GM18519 (cell line): ENCODE measurements at regions not wholly inside any gene's neighbourhood (a gene's known extent, or its start where the extent isn't known, plus 50 kb on each side); places are given as distances from the start of the nearest gene placed in this dataset.

Source experiments
- ATAC-seq: cut with Tn5 transposase; IDR thresholded peaks from one replicate; pipeline ENCODE4 v1.9.1; 2021; ENCODE audit warnings: mild to moderate bottlenecking, moderate library complexity; ENCODE audit not compliant: unreplicated experiment, low FRiP score

DNA sequence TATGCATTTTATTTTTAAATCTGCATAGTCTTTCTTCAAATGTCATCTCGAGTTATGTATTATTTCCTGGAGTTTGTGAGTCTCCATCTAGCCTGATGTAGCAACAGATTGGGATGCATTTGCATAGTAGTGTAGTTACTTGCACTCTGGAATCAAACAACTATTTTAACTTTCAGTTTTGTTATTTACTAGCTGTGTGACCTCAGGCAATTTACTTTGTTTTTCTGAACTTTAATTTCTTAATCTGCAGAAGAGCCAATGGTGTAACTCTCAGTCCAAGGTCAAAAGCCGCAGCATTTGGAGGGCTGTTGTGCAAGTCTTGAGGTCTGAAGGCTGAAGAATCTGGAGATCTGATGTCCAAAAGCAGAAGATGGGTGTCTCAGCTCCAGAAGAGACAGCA is 175.8 kb upstream of the SORCS1 start:
- no peak for ATAC-seq

DNA sequence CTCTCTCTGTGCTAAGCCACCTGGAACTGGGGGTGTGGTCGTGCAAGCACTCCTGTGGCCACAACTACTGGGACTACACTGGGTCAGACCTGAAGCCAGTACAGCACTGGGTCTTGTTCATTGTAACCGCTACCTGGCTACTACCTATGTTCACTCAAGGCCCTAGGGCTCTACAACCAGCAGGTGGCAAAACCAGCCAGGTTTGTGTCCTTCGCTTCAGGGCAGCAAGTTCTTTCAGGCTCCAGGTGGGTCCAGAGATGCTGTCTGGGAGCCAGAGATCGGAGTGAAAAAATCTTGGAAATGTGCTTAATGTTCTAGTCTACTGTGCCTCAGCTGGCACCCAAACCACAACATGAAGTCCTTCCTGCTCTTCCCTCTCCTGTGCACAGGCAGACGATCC is 171.6 kb upstream of the SORCS1 start:
- ATAC-seq = no peak

- no peak for ATAC-seq
These were observed 153.1 kb upstream of the SORCS1 start for GRCh38 chr10:107317592-107317991.

GRCh38 chr10:107303203-107303602 is 138.7 kb upstream of the SORCS1 start:
- no peak for ATAC-seq

DNA sequence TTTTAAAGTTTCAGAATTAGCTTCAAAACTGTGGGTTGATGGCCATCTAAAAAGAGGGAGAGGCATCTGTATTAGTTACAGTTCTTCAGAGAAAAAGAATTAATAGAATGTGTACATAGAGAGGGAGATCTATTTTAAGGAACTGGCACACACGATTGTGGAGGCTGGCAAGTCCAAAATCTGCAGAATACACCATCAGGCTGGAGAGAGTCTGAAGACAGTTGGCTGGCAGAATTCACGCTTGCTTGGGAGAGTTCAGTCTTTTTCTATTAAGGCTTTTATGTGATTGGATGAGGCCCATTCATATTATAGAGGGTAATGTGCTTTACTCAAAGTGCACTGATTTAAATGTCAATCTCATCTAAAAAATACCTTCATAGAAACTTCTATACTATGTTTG is 135.1 kb upstream of the SORCS1 start:
- no peak for ATAC-seq

DNA sequence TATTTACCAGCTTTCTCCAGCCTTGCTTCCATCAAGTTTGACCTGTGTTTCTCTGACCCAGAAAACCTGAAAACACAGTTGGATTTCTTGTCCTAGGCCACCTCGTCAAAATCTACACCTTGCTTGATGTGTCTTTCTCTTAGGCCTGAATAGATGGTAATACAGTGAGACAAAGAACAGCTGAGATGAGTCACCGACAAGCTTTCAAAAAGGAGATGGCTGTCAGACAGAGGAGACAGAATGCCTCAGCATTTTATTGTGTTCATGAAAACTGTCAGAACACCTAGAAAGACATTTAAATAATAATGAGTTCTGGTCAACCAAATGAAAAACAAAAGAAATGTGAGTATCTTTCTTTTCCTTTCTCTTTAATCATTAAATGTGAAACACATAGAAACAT is 119.7 kb upstream of the SORCS1 start:
- ATAC-seq = no peak

DNA sequence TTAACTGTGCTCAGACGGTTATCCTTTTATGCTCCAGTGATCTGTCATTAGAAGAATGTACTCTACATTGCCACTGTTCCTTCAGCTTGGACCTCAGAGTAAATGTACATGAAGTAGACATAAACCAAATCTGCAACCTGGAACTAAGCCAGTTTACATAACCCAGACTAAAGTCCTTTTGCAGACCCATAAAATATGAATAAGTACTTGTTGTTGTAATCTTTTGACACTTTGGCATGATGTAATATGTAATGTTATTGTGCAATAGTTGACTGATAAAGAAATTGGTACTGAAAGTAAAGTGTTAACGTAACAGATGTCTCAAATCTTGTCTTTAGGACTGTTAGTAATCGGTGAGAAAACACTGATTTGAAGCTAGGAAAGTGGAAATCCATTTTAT is 115.8 kb upstream of the SORCS1 start:
- no peak for ATAC-seq

- no peak for ATAC-seq
These were observed 113.1 kb upstream of the SORCS1 start for GRCh38 chr10:107277591-107277990.

DNA sequence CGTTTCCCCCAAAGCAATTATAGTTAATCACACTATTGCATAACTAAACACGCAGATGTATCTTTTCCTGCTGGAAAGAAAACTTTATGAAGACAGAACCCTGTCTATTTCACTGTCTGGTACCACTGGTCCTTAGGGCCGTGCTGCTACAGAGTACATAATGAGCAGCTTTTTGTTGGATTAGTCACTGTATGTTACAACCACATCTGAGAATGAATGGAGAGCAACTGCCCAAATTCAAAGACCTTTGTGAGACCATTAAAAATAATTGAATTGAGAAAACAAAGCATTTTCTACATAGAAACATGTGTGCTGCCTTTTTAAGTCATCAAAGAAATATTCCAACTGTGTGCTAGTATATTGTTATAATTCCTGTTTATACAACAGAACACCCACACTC is 111.3 kb upstream of the SORCS1 start:
- ATAC-seq = no peak

GRCh38 chr10:107269626-107270025 is 105.1 kb upstream of the SORCS1 start:
- no peak for ATAC-seq

DNA sequence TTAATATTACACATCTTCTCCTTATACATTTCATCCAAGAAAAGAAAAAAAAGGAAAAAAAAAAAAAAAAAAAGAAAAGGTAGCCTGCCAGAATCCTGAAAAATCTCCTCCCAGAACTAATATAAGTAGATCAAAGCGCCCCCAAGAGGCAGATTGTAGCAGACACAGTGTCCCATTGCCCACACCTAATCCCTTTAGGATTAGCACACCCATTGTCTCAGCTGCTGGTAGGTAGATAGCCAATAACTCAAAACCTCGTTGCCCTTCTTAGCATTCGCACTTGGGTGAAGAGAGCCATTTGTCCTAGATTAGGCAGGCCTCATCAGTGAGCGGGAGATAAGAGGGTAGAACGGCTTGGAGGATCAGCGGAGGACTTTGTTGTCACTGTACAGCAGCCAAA is 100.2 kb upstream of the SORCS1 start:
- no peak for ATAC-seq

GRCh38 chr10:107244122-107244521 is 79.6 kb upstream of the SORCS1 start:
- ATAC-seq = no peak

DNA sequence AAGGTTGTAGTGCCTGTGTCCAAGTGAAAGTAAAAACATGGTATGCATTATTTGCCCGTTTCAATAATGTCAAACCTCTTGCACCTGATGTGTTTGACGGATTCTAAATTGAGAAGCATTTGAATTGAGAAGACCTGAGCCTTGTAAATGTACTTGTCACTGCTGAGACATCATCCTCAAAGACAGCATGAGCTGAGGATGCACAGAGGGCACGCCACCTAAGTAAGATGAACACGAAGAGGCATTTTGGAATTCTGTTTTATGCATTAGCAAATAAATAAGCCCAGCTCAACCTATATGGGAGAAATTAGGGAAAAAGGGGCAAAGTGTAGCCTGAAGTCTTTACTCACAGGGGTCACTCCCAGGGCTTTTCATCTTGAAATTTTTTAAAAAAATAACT is 73.8 kb upstream of the SORCS1 start:
- no peak for ATAC-seq

DNA sequence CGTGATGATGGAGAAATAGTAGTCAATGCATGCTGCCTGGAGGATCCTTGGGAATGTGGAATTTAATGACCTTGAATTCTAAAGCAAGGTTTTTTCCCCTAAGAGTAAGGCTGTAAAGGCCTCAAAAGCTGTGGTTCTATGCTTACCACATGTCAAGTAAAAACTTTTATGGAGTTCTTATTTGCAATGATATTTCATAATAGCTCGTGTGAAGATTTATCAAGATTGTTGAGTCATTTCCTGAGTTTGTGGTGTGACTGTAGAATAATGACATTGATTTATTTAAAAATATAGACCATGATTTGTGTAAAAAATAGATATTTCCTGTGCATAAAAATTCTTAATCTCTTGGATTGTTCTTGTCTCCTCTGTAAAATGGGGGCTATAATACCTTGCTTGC is 67.5 kb upstream of the SORCS1 start:
- no peak for ATAC-seq

GRCh38 chr10:107230887-107231286 is 66.4 kb upstream of the SORCS1 start:
- ATAC-seq = no peak

DNA sequence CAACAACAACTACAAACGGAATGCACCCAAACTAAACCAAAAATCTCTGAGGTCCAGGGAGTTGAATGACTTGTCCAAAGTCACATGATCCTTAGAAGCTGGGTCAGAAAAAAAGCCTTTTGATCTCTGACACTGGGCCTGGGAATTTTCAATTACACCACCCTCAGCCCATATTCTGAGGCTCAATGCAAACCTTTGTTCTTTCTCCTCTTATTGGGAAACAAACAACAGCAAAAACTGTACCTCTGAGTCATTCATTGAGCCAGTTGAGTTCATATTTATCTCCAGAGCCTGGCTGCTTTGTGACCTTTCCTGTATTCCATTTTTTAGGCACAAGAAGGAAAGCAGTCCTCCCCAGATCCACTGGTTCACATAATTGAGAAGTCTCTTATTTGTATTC is 51.2 kb upstream of the SORCS1 start:
- ATAC-seq = no peak
